T-helper 17 cell (primary cell): ENCODE measurements at regions not wholly inside any gene's neighbourhood (a gene's known extent, or its start where the extent isn't known, plus 50 kb on each side); places are given as distances from the start of the nearest gene placed in this dataset.

Experiments
- ATAC-seq: fragments of 150-1000 bp; cut with Tn5 transposase; 2 replicates; pipeline ENCODE4 v1.10.0; 2021; ENCODE audit warnings: mild to moderate bottlenecking, moderate library complexity
- DNase-seq, 3 donors: peaks; one replicate each; pipeline versions ENCODE4 v3.0.0 to v3.0.0-alpha.2; 2020 to 2021
- H3K9me3 ChIP-seq: one replicate; pipeline ENCODE4 v1.7.0; 2013; ENCODE audit warnings: low read length, mild to moderate bottlenecking; ENCODE audit not compliant: control insufficient read depth, poor library complexity, severe bottlenecking
- H3K27ac Mint-ChIP-seq: one replicate; pipeline ENCODE4 v1.8.0; 2022; ENCODE audit warnings: mild to moderate bottlenecking, moderate library complexity, mixed read lengths
- H3K27me3 Mint-ChIP-seq: one replicate; pipeline ENCODE4 v1.8.0; 2022; ENCODE audit warnings: mixed read lengths
- H3K36me3 Mint-ChIP-seq: one replicate; pipeline ENCODE4 v1.8.0; 2022; ENCODE audit warnings: low read depth, mixed read lengths
- H3K4me1 Mint-ChIP-seq: one replicate; pipeline ENCODE4 v1.8.0; 2022; ENCODE audit warnings: mild to moderate bottlenecking, mixed read lengths
- H3K4me3 Mint-ChIP-seq: one replicate; pipeline ENCODE4 v1.8.0; 2022; ENCODE audit warnings: mild to moderate bottlenecking, moderate library complexity, mixed read lengths

GRCh38 chr2:190121971-190122370 lies 59.4 kb upstream of the MSTN start:
- no peaks in the 10 kb centered on the region for H3K27me3 Mint-ChIP-seq
- H3K4me1 Mint-ChIP-seq: peaks cover 11% of the 10 kb centered on the region
- ATAC-seq: no peak
- peaks cover 3% of the 10 kb centered on the region for H3K36me3 Mint-ChIP-seq
- no peak overlapping the region for H3K27ac Mint-ChIP-seq
- no peaks in the 10 kb centered on the region for H3K9me3 ChIP-seq
- DNase-seq: no peak
- no peak overlapping the region for H3K4me3 Mint-ChIP-seq

- peaks cover 11% of the 10 kb centered on the region for H3K4me1 Mint-ChIP-seq
- H3K4me3 Mint-ChIP-seq: no peak overlapping the region
- H3K9me3 ChIP-seq: no peaks in the 10 kb centered on the region
- peaks cover 3% of the 10 kb centered on the region for H3K36me3 Mint-ChIP-seq
- ATAC-seq: no peak
- no peak overlapping the region for H3K27ac Mint-ChIP-seq
- DNase-seq: no peak
- H3K27me3 Mint-ChIP-seq: no peaks in the 10 kb centered on the region
Observed at GRCh38 chr2:190121305-190121704, 58.8 kb upstream of the MSTN start.

- peaks cover 11% of the 10 kb centered on the region for H3K4me1 Mint-ChIP-seq
- H3K36me3 Mint-ChIP-seq: peaks cover 3% of the 10 kb centered on the region
- no peak for ATAC-seq
Observed at GRCh38 chr2:190119923-190120590, 57.5 kb upstream of the MSTN start.

GRCh38 chr2:190119257-190119656 lies 56.7 kb upstream of the MSTN start:
- Mint-ChIP-seq H3K4me1 (peaks cover 11% of the 10 kb centered on the region), H3K36me3 (peaks cover 3% of the 10 kb centered on the region), H3K4me3 (peak overlapping the region; percentile 39), H3K27me3 (no peaks in the 10 kb centered on the region), H3K27ac (no peak overlapping the region)
- ATAC-seq: peak; percentile 60
- no peaks in the 10 kb centered on the region for H3K9me3 ChIP-seq
- DNase-seq: peak in 1 of 3 donors; percentile 7

More at GRCh38 chr2:190119923-190120590, 57.5 kb upstream of the MSTN start:
- peak overlapping the region; percentile 39 for H3K4me3 Mint-ChIP-seq
- H3K27ac Mint-ChIP-seq: no peak overlapping the region
- no peaks in the 10 kb centered on the region for H3K27me3 Mint-ChIP-seq
- H3K9me3 ChIP-seq: no peaks in the 10 kb centered on the region
- no peak for DNase-seq

GRCh38 chr2:190117305-190117704 lies 54.8 kb upstream of the MSTN start:
- Mint-ChIP-seq H3K4me3 (no peak overlapping the region), H3K36me3 (peaks cover 3% of the 10 kb centered on the region), H3K4me1 (peaks cover 9% of the 10 kb centered on the region), H3K27me3 (no peaks in the 10 kb centered on the region), H3K27ac (no peak overlapping the region)
- no peak for ATAC-seq
- DNase-seq: no peak
- no peaks in the 10 kb centered on the region for H3K9me3 ChIP-seq

- Mint-ChIP-seq H3K27ac (no peak overlapping the region), H3K4me1 (no peaks in the 10 kb centered on the region), H3K4me3 (no peak overlapping the region), H3K36me3 (no peaks in the 10 kb centered on the region), H3K27me3 (peaks cover 5% of the 10 kb centered on the region)
- H3K9me3 ChIP-seq: no peaks in the 10 kb centered on the region
- DNase-seq: no peak
- ATAC-seq: no peak
Observed at GRCh38 chr2:190113000-190113399, 50.5 kb upstream of the MSTN start.
